H9 (cell line): ENCODE measurements at regions not wholly inside any gene's neighbourhood (a gene's known extent, or its start where the extent isn't known, plus 50 kb on each side); places are given as distances from the start of the nearest gene placed in this dataset.

Source experiments
- DNase-seq: peaks from one replicate; pipeline ENCODE4 v3.0.0-alpha.2; 2017
- H2AFZ ChIP-seq: one replicate; pipeline ENCODE4 v1.6.1; 2013; ENCODE audit warnings: mild to moderate bottlenecking, low read length, control low read depth, moderate library complexity
- H2AK5ac ChIP-seq: 2 replicates; pipeline ENCODE4 v1.6.1; 2013; ENCODE audit warnings: low read length, control low read depth, mixed read lengths; ENCODE audit not compliant: insufficient read length
- H2BK120ac ChIP-seq: one replicate; pipeline ENCODE4 v1.6.1; 2013; ENCODE audit warnings: low read depth, mild to moderate bottlenecking, low read length, control low read depth, inconsistent platforms; ENCODE audit not compliant: poor library complexity, severe bottlenecking
- H2BK12ac ChIP-seq: 2 replicates; pipeline ENCODE4 v1.6.1; 2013; ENCODE audit warnings: low read length, control low read depth, mixed read lengths, low read depth; ENCODE audit not compliant: insufficient read length
- H2BK15ac ChIP-seq: 2 replicates; pipeline ENCODE4 v1.6.1; 2013; ENCODE audit warnings: low read depth, low read length, control low read depth
- H2BK20ac ChIP-seq: one replicate; pipeline ENCODE4 v1.6.1; 2013; ENCODE audit warnings: low read depth, mild to moderate bottlenecking, low read length, control low read depth, inconsistent platforms; ENCODE audit not compliant: poor library complexity, severe bottlenecking
- H2BK5ac ChIP-seq: 2 replicates; pipeline ENCODE4 v1.6.1; 2013; ENCODE audit warnings: low read length, control low read depth, mixed read lengths; ENCODE audit not compliant: insufficient read length
- H3K14ac ChIP-seq: 2 replicates; pipeline ENCODE4 v1.6.1; 2013; ENCODE audit warnings: low read length, control low read depth; ENCODE audit not compliant: insufficient read depth
- H3K18ac ChIP-seq: 2 replicates; pipeline ENCODE4 v1.6.1; 2013; ENCODE audit warnings: low read depth, mild to moderate bottlenecking, mixed read lengths, low read length, control low read depth; ENCODE audit not compliant: insufficient read length
- H3K23ac ChIP-seq: 2 replicates; pipeline ENCODE4 v1.6.1; 2013; ENCODE audit warnings: low read length, control low read depth, mixed read lengths, low read depth; ENCODE audit not compliant: insufficient read length
- H3K23me2 ChIP-seq: 2 replicates; pipeline ENCODE4 v1.6.1; 2013; ENCODE audit warnings: low read depth, mild to moderate bottlenecking, mixed read lengths, low read length, control low read depth; ENCODE audit not compliant: insufficient read length, poor library complexity, severe bottlenecking
- H3K27ac ChIP-seq: 2 replicates; pipeline ENCODE4 v1.5.1; 2013; ENCODE audit warnings: low read length, control low read depth, mixed read lengths, low read depth; ENCODE audit not compliant: insufficient read length
- H3K27me3 ChIP-seq: 2 replicates; pipeline ENCODE4 v1.6.1; 2013; ENCODE audit warnings: low read length, control low read depth, inconsistent platforms; ENCODE audit not compliant: insufficient read depth
- H3K4ac ChIP-seq: 2 replicates; pipeline ENCODE4 v1.6.1; 2013; ENCODE audit warnings: low read depth, mild to moderate bottlenecking, control low read depth, inconsistent platforms, low read length, moderate library complexity
- H3K4me1 ChIP-seq: 2 replicates; pipeline ENCODE4 v1.6.1; 2013; ENCODE audit warnings: low read length, control low read depth, inconsistent platforms; ENCODE audit not compliant: insufficient read depth
- H3K4me2 ChIP-seq: 2 replicates; pipeline ENCODE4 v1.6.1; 2013; ENCODE audit warnings: low read length, control low read depth, mixed read lengths; ENCODE audit not compliant: insufficient read length, insufficient read depth
- H3K56ac ChIP-seq: 2 replicates; pipeline ENCODE4 v1.6.1; 2013; ENCODE audit warnings: low read depth, mild to moderate bottlenecking, mixed read lengths, low read length, control low read depth; ENCODE audit not compliant: insufficient read length
- H3K79me1 ChIP-seq: 2 replicates; pipeline ENCODE4 v1.6.1; 2013; ENCODE audit warnings: low read depth, mild to moderate bottlenecking, moderate library complexity, low read length, control low read depth, inconsistent platforms; ENCODE audit not compliant: insufficient read depth, poor library complexity, severe bottlenecking
- H3K79me2 ChIP-seq: 2 replicates; pipeline ENCODE4 v1.6.1; 2013; ENCODE audit warnings: low read length, control low read depth, inconsistent platforms; ENCODE audit not compliant: insufficient read depth
- H3K9ac ChIP-seq: 2 replicates; pipeline ENCODE4 v1.6.1; 2013; ENCODE audit warnings: low read length, control low read depth, mixed read lengths; ENCODE audit not compliant: insufficient read length; ENCODE audit errors: extremely low read depth
- H3K9me3 ChIP-seq: one replicate; pipeline ENCODE4 v1.6.1; 2013; ENCODE audit warnings: low read depth, low read length, inconsistent platforms; ENCODE audit not compliant: control insufficient read depth
- H3T11ph ChIP-seq: one replicate; pipeline ENCODE4 v1.6.1; 2013; ENCODE audit warnings: mild to moderate bottlenecking, low read length, control low read depth, inconsistent platforms
- H4K20me1 ChIP-seq: one replicate; pipeline ENCODE4 v1.6.1; 2013; ENCODE audit not compliant: control insufficient read depth, insufficient read length, insufficient read depth
- H4K5ac ChIP-seq: 2 replicates; pipeline ENCODE4 v1.6.1; 2013; ENCODE audit warnings: low read depth, mild to moderate bottlenecking, mixed read lengths, low read length, control low read depth; ENCODE audit not compliant: insufficient read length
- H4K8ac ChIP-seq: replicated peaks from 2 replicates; pipeline ENCODE4 v1.6.1; 2013; ENCODE audit warnings: low read length, control low read depth, mixed read lengths, low read depth; ENCODE audit not compliant: insufficient read length
- H4K91ac ChIP-seq: 2 replicates; pipeline ENCODE4 v1.6.1; 2013; ENCODE audit warnings: low read depth, mild to moderate bottlenecking, moderate library complexity, mixed read lengths, low read length, control low read depth; ENCODE audit not compliant: insufficient read length
- H3K27ac Mint-ChIP-seq, 3 experiments: 2 replicates in 2 of 3; 3 replicates in 1 of 3; pipeline ENCODE4 v1.8.0; 2020 to 2021; ENCODE audit warnings: mixed read lengths in 3 of 3, mild to moderate bottlenecking in 1 of 3, moderate library complexity in 1 of 3
- H3K27me3 Mint-ChIP-seq: 2 replicates; pipeline ENCODE4 v1.8.0; 2021; ENCODE audit warnings: low read depth, mild to moderate bottlenecking, moderate library complexity, mixed read lengths
- H3K36me3 Mint-ChIP-seq, 3 experiments: 2 replicates in 2 of 3; 3 replicates in 1 of 3; pipeline ENCODE4 v1.8.0; 2020 to 2021; ENCODE audit warnings: low read depth in 3 of 3, mixed read lengths in 3 of 3; ENCODE audit not compliant: insufficient read depth in 1 of 3
- H3K4me1 Mint-ChIP-seq, 2 experiments: 2 replicates each; pipeline ENCODE4 v1.8.0; 2020; ENCODE audit warnings: mixed read lengths in 2 of 2
- H3K4me3 Mint-ChIP-seq, 2 experiments: 2 replicates in 1 of 2; 3 replicates in 1 of 2; pipeline ENCODE4 v1.8.0; 2020 to 2021; ENCODE audit warnings: mild to moderate bottlenecking in 2 of 2, mixed read lengths in 2 of 2, moderate library complexity in 1 of 2
- H3K9me3 Mint-ChIP-seq, 2 experiments: 2 replicates in 1 of 2; 3 replicates in 1 of 2; pipeline ENCODE4 v1.8.0; 2020; ENCODE audit warnings: mild to moderate bottlenecking in 2 of 2, mixed read lengths in 2 of 2, moderate library complexity in 1 of 2
- WGBS: extraction: QIAGEN DNeasy Blood & Tissue Kit; methylation state at CpG from one replicate; pipeline ENCODE4 v1.1.7; 2013; ENCODE audit warnings: missing lambda C conversion rate, low lambda C conversion rate, mixed read lengths; ENCODE audit not compliant: insufficient read length; ENCODE audit errors: extremely low coverage; 5-methylcytosine and 5-hydroxymethylcytosine counted together
- TF ChIP-seq, protein P1 (sequence below): fragments of 200-600 bp; sonication (generic); conservative IDR thresholded peaks from 3 replicates; pipeline ENCODE4 v1.8.0; 2021; ENCODE audit warnings: antibody characterized with exemption, mild to moderate bottlenecking

DNA sequence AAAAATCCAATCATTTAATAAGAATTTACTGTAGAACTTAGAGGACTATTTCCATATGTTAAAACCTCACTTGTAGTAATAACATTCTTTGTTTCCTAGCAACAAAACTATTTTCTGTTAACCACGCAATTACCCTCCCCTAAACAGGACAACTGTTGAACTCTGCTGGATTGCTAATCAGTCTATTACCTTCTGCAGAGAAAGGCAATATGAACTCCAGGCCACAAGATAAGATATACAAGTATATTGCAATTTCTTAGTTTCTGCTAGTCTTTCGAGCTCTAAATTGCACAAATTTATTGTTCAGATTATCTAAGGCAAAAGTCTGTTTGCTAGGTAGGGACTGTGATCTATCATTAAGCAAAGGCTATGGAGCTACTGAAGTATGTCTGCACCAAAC is 920.1 kb upstream of the LRRN3 start:
- H4K5ac ChIP-seq: no peak overlapping the region
- H4K91ac ChIP-seq: no peak overlapping the region
- H3K79me1 ChIP-seq: no peaks in the 10 kb centered on the region
- H3K27ac ChIP-seq: no peak overlapping the region
- no peak overlapping the region for H2BK12ac ChIP-seq
- H3K79me2 ChIP-seq: no peaks in the 10 kb centered on the region
- H3K9me3 Mint-ChIP-seq: no peaks in the 10 kb centered on the region; a peak in 1 of 5 replicates
- no peaks in the 10 kb centered on the region for H4K20me1 ChIP-seq
- TF ChIP-seq, protein P1, sequence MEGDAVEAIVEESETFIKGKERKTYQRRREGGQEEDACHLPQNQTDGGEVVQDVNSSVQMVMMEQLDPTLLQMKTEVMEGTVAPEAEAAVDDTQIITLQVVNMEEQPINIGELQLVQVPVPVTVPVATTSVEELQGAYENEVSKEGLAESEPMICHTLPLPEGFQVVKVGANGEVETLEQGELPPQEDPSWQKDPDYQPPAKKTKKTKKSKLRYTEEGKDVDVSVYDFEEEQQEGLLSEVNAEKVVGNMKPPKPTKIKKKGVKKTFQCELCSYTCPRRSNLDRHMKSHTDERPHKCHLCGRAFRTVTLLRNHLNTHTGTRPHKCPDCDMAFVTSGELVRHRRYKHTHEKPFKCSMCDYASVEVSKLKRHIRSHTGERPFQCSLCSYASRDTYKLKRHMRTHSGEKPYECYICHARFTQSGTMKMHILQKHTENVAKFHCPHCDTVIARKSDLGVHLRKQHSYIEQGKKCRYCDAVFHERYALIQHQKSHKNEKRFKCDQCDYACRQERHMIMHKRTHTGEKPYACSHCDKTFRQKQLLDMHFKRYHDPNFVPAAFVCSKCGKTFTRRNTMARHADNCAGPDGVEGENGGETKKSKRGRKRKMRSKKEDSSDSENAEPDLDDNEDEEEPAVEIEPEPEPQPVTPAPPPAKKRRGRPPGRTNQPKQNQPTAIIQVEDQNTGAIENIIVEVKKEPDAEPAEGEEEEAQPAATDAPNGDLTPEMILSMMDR: no peak
- H3K36me3 Mint-ChIP-seq: no peaks in the 10 kb centered on the region; a peak in 2 of 7 replicates
- H3K27me3 Mint-ChIP-seq: no peaks in the 10 kb centered on the region
- no peak overlapping the region for H3K4ac ChIP-seq
- H3K23ac ChIP-seq: no peak overlapping the region
- no peak overlapping the region for H2BK5ac ChIP-seq
- H2AK5ac ChIP-seq: no peak overlapping the region
- H3K27me3 ChIP-seq: no peaks in the 10 kb centered on the region
- H2BK120ac ChIP-seq: no peak overlapping the region
- H3K4me3 Mint-ChIP-seq: no peak overlapping the region
- H3K4me1 Mint-ChIP-seq: peaks cover 0 to 4% of the 10 kb centered on the region in 2 experiments; a peak in 1 of 4 replicates
- no peak for DNase-seq
- no peak overlapping the region for H2AFZ ChIP-seq
- H3K56ac ChIP-seq: no peak overlapping the region
- no peak overlapping the region for H3K4me2 ChIP-seq
- no peak overlapping the region for H3K27ac Mint-ChIP-seq
- H3K9me3 ChIP-seq: no peaks in the 10 kb centered on the region
- no CpG with 5 or more reads among the region's 2 CpGs for WGBS
- no peak overlapping the region for H3K14ac ChIP-seq
- H2BK15ac ChIP-seq: no peak overlapping the region
- H2BK20ac ChIP-seq: no peak overlapping the region
- no peak overlapping the region for H4K8ac ChIP-seq
- H3T11ph ChIP-seq: no peak overlapping the region
- H3K9ac ChIP-seq: no peak overlapping the region
- H3K18ac ChIP-seq: no peak overlapping the region
- no peaks in the 10 kb centered on the region for H3K4me1 ChIP-seq
- no peaks in the 10 kb centered on the region for H3K23me2 ChIP-seq
